ENCODE measurements at regions not wholly inside any gene's neighbourhood (a gene's known extent, or its start where the extent isn't known, plus 50 kb on each side); places are given as distances from the start of the nearest gene placed in this dataset.

DNA sequence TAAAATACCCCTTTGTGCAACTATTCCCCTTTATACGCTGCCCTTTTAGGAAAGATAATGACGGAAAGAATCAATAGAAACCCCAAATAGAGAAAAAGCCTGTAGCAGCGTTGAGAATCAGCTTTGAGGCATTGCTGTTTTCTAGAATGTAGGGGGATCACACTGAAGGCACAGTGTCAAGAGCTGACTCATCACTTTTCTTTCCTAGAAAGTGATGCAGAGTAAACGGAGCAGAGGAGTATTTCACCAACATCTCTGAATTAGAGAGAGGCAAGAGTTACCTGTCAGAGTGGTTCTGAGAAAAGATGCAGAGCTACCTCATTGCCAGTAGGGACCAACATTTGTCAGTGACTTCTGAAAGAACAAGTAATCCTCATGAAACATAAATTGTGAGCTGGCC, 269.8 kb upstream of the TMC3 start:
- no peak overlapping the region for H3K27ac ChIP-seq (ENCODE audit: low read depth in 2 of 2, low read length in 1 of 2)
- no peak for DNase-seq
- no peak overlapping the region for H3K4me2 ChIP-seq
- WGBS (ENCODE audit: low lambda C conversion rate) = 39% methylated on average over 4 of the region's 4 CpGs
- no peaks in the 10 kb centered on the region for H4K20me1 ChIP-seq (ENCODE audit: insufficient read depth)
- CTCF ChIA-PET = interaction anchor here (0.6 kb wide), 1 partner anchor 14 kb away, joined by 3 read pairs; no protein-coding TSS in a partner anchor
- 0 out of 2 replicates have a peak, but pooled peaks cover 3% of the 10 kb centered on the region for H3K9me2 ChIP-seq
- H3K9ac ChIP-seq = no peak overlapping the region
- TF ChIP-seq YY1 (IDR thresholded peaks at IDR 0.05; ENCODE audit: low read depth) (no peak), FOXM1 (IDR thresholded peaks at IDR 0.05; ENCODE audit: low read depth) (no peak), POLR2AphosphoS5 (IDR thresholded peaks at IDR 0.05; ENCODE audit: low read depth, low read length) (no peak), NRF1 (IDR thresholded peaks at IDR 0.05; ENCODE audit: low read depth, low read length) (no peak), TCF12 (IDR thresholded peaks at IDR 0.05) (no peak), SIN3A (IDR thresholded peaks at IDR 0.05; ENCODE audit: borderline replicate concordance, low read depth, low read length) (no peak), FOXJ3 (CRISPR knock-in tag; IDR thresholded peaks at IDR 0.05) (no peak), GABPA (IDR thresholded peaks at IDR 0.05; ENCODE audit: low read depth) (no peak)
- TF ChIP-seq, protein P1, sequence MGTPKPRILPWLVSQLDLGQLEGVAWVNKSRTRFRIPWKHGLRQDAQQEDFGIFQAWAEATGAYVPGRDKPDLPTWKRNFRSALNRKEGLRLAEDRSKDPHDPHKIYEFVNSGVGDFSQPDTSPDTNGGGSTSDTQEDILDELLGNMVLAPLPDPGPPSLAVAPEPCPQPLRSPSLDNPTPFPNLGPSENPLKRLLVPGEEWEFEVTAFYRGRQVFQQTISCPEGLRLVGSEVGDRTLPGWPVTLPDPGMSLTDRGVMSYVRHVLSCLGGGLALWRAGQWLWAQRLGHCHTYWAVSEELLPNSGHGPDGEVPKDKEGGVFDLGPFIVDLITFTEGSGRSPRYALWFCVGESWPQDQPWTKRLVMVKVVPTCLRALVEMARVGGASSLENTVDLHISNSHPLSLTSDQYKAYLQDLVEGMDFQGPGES (IDR thresholded peaks at IDR 0.05; ENCODE audit: low read depth, low read length) = no peak
- TF ChIP-seq, protein P2, sequence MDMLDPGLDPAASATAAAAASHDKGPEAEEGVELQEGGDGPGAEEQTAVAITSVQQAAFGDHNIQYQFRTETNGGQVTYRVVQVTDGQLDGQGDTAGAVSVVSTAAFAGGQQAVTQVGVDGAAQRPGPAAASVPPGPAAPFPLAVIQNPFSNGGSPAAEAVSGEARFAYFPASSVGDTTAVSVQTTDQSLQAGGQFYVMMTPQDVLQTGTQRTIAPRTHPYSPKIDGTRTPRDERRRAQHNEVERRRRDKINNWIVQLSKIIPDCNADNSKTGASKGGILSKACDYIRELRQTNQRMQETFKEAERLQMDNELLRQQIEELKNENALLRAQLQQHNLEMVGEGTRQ (IDR thresholded peaks at IDR 0.05; ENCODE audit: borderline replicate concordance, low read depth, low read length) = no peak
- TF ChIP-seq, protein P3, sequence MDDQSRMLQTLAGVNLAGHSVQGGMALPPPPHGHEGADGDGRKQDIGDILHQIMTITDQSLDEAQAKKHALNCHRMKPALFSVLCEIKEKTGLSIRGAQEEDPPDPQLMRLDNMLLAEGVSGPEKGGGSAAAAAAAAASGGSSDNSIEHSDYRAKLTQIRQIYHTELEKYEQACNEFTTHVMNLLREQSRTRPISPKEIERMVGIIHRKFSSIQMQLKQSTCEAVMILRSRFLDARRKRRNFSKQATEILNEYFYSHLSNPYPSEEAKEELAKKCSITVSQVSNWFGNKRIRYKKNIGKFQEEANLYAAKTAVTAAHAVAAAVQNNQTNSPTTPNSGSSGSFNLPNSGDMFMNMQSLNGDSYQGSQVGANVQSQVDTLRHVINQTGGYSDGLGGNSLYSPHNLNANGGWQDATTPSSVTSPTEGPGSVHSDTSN (IDR thresholded peaks at IDR 0.05) = no peak
- H3K4me1 ChIP-seq (ENCODE audit: control insufficient read depth in 1 of 2, insufficient read depth in 2 of 2, low read depth in 1 of 2, low read length in 1 of 2) = no peaks in the 10 kb centered on the region
- no peak overlapping the region for H3K4me3 ChIP-seq (ENCODE audit: low read depth in 2 of 2, low read length in 1 of 2)
- H2AFZ ChIP-seq (ENCODE audit: low read depth) = no peak overlapping the region
- no peaks in the 10 kb centered on the region for H3K9me3 ChIP-seq
- no peaks in the 10 kb centered on the region for H3K79me2 ChIP-seq (ENCODE audit: insufficient read depth)
- no peaks in the 10 kb centered on the region for H3F3A ChIP-seq (replicated peaks; ENCODE audit: insufficient read depth)
- H3K36me3 ChIP-seq (replicated peaks in 1 of 2; ENCODE audit: control insufficient read depth in 1 of 2, insufficient read depth in 2 of 2, low read length in 1 of 2) = no peaks in the 10 kb centered on the region
- POLR2A ChIA-PET = interaction anchor here (0.8 kb wide), 1 partner anchor 19 kb away, joined by 3 read pairs; no protein-coding TSS in a partner anchor
- no peaks in the 10 kb centered on the region for H3K27me3 ChIP-seq (ENCODE audit: insufficient read depth)

DNA sequence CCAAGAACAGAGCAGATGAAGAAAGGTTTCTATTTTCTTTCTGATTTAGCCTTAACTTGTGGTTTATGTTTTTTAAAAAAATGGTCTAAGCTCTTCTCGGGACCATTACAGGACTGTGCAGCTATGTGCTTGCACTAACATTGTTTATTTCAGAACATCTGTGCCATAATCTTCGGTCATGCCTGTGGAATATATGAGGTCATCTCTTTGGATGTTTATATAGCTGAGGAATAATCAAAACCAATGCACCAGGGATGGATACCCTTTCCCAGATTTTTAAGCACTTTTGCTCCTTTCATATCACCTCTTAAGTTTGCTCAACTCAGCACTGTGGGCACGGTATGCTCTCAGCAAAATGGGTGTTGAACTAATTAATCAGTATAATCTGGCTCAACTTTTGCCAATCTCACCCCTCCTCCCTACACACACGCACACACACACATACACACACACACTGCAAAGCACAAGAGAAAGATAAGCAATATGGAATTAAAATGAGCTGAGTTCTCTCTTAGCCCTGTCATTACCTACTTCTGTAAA, 268.5 kb upstream of the TMC3 start:
- H2AFZ ChIP-seq (ENCODE audit: low read depth) = no peak overlapping the region
- no peaks in the 10 kb centered on the region for H3K9me3 ChIP-seq
- H3K27me3 ChIP-seq (ENCODE audit: insufficient read depth) = no peaks in the 10 kb centered on the region
- no peak overlapping the region for H3K4me2 ChIP-seq
- H3F3A ChIP-seq (replicated peaks; ENCODE audit: insufficient read depth) = no peaks in the 10 kb centered on the region
- H3K36me3 ChIP-seq (replicated peaks in 1 of 2; ENCODE audit: control insufficient read depth in 1 of 2, insufficient read depth in 2 of 2, low read length in 1 of 2) = no peaks in the 10 kb centered on the region
- DNase-seq = no peak
- no peaks in the 10 kb centered on the region for H3K4me1 ChIP-seq (ENCODE audit: control insufficient read depth in 1 of 2, insufficient read depth in 2 of 2, low read depth in 1 of 2, low read length in 1 of 2)
- POLR2A ChIA-PET = no interaction called here
- H4K20me1 ChIP-seq (ENCODE audit: insufficient read depth) = no peaks in the 10 kb centered on the region
- no peak overlapping the region for H3K27ac ChIP-seq (ENCODE audit: low read depth in 2 of 2, low read length in 1 of 2)
- 29% methylated on average over 4 of the region's 4 CpGs for WGBS (ENCODE audit: low lambda C conversion rate)
- TF ChIP-seq NFIC (IDR thresholded peaks at IDR 0.05; ENCODE audit: borderline replicate concordance) (no peak), EP300 (IDR thresholded peaks at IDR 0.05; ENCODE audit: borderline replicate concordance in 1 of 2, low read depth in 1 of 2, low read length in 1 of 2) (no peak), RAD21 (IDR thresholded peaks at IDR 0.05; ENCODE audit: low read length) (no peak), SMC3 (IDR thresholded peaks at IDR 0.05; ENCODE audit: low read depth, low read length) (no peak), RCOR1 (IDR thresholded peaks at IDR 0.05; ENCODE audit: low read length) (no peak), TEAD4 (IDR thresholded peaks at IDR 0.05; ENCODE audit: borderline replicate concordance, insufficient read depth) (no peak), JUND (IDR thresholded peaks at IDR 0.05) (no peak), TAF1 (IDR thresholded peaks at IDR 0.05; ENCODE audit: borderline replicate concordance, low read depth, low read length) (no peak), SIN3A (IDR thresholded peaks at IDR 0.05; ENCODE audit: borderline replicate concordance, low read depth, low read length) (no peak)
- TF ChIP-seq, protein P4, sequence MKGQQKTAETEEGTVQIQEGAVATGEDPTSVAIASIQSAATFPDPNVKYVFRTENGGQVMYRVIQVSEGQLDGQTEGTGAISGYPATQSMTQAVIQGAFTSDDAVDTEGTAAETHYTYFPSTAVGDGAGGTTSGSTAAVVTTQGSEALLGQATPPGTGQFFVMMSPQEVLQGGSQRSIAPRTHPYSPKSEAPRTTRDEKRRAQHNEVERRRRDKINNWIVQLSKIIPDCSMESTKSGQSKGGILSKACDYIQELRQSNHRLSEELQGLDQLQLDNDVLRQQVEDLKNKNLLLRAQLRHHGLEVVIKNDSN (IDR thresholded peaks at IDR 0.05; ENCODE audit: borderline replicate concordance, low read depth) = no peak
- TF ChIP-seq, protein P1 (IDR thresholded peaks at IDR 0.05; ENCODE audit: low read depth, low read length) = no peak
- TF ChIP-seq, protein P5, sequence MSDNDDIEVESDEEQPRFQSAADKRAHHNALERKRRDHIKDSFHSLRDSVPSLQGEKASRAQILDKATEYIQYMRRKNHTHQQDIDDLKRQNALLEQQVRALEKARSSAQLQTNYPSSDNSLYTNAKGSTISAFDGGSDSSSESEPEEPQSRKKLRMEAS (IDR thresholded peaks at IDR 0.05; ENCODE audit: low read depth) = no peak
- no peaks in the 10 kb centered on the region for H3K9me2 ChIP-seq
- H3K79me2 ChIP-seq (ENCODE audit: insufficient read depth) = no peaks in the 10 kb centered on the region
- CTCF ChIA-PET = no interaction called here
- H3K4me3 ChIP-seq (ENCODE audit: low read depth in 2 of 2, low read length in 1 of 2) = no peak overlapping the region
- H3K9ac ChIP-seq = no peak overlapping the region
